SK-N-MC (cell line): ENCODE measurements at regions not wholly inside any gene's neighbourhood (a gene's known extent, or its start where the extent isn't known, plus 50 kb on each side); places are given as distances from the start of the nearest gene placed in this dataset.

Source experiments
- EZH2 ChIP-seq: fragments of 200-600 bp; sonication (generic); IDR thresholded peaks from one replicate; pipeline ENCODE4 v1.6.1; 2017; ENCODE audit warnings: antibody characterized with exemption
- POLR2AphosphoS5 ChIP-seq: IDR thresholded peaks from 2 replicates; pipeline ENCODE4 v1.6.1; 2012; ENCODE audit warnings: mild to moderate bottlenecking, low read depth, low read length, borderline replicate concordance

DNA sequence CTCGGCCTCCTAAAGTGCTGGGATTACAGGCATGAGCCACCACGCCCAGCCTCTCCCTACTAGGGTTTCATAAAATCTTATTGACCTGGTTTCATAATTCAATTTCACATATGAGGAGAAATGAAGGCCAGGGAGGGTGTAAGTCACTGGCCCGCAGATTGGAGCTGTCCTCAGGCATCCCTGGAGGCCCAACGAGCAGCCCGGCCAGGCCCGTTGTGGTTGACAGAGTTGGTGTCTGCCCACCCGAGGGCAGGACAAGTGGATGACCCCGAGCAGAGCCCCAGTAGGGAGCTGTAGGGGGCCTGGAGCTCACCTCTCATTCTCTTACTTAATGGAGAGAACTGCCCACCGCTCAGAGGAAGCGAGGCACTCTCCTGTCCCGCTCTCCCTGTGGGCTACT is 78.9 kb downstream of the CPN2 start:
- TF ChIP-seq EZH2 (no peak), POLR2AphosphoS5 (no peak)
